ENCODE measurements at regions not wholly inside any gene's neighbourhood (a gene's known extent, or its start where the extent isn't known, plus 50 kb on each side); places are given as distances from the start of the nearest gene placed in this dataset.
"Not testable (repeated sequence)": the region's sequence is repeated elsewhere in the genome, so short reads cannot be mapped to it uniquely, and the experiment has no call there.

- DNase-seq (ENCODE audit: low spot score): no peak
These were observed 633.1 kb downstream of the MATN1 start for GRCh38 chr1:30090162-30090820.

DNA sequence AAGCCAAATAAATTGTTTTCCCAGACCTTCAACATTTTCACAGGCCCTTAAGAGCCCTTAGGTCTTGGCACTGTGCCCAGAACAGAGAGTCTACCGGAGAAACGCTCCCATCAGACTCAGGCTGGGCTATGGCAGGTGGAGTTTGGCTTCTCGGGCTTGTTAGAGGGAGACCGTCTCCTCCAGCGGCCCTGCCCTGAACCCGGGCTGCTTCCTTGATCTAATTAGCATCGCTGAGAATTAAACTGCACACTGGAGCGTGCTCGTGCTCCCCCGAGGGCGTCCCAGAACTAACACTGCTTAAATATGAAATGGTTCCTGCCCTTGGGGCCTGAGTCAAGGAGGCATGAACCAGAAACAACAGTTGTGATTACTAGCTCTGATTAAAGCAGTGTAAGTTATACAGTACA is 634.4 kb downstream of the MATN1 start:
- DNase-seq (ENCODE audit: low spot score): no peak

GRCh38 chr1:30088594-30088993 is 634.8 kb downstream of the MATN1 start:
- DNase-seq (ENCODE audit: low spot score): no peak

DNA sequence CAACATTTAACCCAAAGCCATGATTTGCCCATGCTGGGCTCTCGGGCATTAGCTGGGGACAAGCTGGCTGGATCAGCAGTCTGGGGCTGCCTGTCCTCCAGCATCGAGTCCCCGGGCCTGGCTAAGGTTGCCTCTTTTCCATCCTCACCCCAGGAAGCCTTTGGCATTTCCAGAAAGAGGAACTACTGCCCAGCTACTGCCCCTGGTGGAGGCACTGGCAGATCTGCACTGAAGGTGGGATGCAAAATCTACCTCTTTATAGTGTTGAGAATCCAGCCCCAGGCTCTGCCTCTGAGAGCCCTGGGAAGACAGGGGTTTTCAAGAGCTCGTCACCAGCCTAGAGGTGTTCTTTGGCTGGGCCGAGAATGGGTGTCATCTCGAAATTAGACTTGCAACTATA is 635.9 kb downstream of the MATN1 start:
- DNase-seq (ENCODE audit: low spot score): peak; percentile 33

DNA sequence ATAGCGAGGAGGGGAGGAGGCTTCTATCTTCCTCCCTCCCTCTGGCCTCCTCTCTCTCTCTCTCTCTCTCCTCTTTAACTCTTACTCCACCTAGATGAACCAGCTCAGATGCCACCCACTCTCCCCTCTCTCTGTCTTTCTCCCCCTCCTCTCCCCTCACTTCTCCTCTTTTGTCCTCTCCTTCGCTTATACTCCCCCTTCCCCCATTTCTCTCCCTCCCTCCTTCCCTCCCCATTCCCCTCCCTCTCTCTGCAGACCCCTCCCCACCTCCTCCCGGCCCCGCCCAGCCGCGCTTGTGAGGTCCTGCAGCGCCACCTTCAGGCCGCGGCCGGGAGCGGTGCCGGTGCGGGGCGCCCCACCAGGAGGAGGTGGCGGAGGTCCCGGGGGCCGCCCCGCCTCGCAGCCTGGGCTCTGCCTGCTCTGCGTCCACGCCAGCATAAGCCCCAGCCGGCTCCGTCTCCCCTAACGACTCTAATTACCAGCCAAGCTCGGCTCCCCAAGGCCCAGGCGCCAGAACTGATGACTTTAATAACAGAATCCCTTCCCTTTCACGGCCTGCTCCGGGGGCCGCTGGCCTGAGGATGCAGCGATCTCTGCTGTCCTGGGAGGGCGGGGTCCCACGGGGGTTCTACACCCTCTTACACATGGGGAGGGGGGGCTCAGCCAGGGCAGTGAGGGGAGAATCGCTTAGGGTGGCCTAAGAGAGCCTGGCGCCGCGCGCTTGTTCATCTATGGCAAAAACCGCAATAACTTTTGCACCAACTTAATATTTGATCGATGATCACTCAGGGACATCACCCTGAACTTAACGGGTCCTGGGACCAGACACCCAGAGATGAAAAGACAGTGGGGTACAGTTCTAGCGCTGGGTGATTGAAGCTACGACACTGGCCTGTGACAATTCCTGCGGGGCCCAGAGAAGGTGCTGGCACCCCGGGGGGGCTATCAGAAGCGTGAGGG is 637.3 kb downstream of the MATN1 start:
- no peak for DNase-seq (ENCODE audit: low spot score)

DNA sequence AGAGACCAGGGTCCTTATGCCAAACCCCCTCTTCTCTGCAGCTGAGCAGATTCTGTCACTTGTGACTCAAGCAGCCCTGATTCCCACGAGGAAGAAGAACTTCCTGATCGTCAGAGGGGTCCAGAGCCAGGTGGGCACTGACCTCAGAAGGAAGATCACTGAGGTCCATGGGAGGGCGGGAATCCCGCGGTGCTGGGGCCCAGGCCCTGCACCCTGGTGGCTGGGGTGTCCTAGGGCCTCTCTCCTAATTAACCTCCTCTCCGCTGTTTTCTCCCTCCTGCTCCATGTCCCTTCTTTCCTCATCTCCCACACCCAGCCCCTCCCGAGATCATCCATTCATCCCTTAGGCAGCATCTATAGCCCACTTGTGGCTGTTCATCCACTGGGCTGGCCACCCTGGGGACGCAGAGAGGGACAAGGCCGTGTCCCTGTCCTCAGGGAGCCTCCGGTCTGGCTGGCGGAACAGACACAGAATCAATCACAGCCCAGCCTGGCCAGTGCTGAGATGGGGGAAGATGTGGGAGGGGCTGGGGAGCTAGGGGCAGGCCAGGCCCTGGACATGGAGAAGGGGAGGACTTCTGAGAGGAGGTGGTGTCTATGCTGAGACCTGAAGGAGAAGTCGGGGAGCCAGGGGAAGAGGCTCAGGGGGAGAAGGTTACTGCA is 638.3 kb downstream of the MATN1 start:
- no peak for DNase-seq (ENCODE audit: low spot score)

GRCh38 chr1:30083800-30084464 is 639.5 kb downstream of the MATN1 start:
- peak; percentile 33 for DNase-seq (ENCODE audit: low spot score)

GRCh38 chr1:30081379-30082102 is 641.8 kb downstream of the MATN1 start:
- no peak for DNase-seq (ENCODE audit: low spot score)

DNA sequence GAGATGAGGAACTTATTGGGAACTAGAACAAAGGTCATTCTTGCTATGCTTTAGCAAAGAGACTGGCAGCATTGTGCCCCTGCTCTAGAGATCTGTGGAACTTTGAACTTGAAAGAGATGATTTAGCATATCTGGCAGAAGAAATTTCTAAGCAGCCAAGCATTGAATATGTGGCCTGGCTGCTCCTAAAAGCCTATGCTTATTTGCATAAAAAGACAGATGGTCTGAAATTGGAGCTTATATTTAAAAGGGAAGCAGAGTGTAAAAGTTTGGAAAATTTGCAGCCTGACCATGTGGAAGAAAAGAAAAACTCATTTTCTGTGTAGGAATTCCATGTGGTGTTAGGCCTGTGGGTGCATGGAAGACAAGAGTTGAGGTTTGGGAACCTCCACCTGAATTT is 647.5 kb downstream of the MATN1 start:
- DNase-seq (ENCODE audit: low spot score): not testable (repeated sequence)

DNA sequence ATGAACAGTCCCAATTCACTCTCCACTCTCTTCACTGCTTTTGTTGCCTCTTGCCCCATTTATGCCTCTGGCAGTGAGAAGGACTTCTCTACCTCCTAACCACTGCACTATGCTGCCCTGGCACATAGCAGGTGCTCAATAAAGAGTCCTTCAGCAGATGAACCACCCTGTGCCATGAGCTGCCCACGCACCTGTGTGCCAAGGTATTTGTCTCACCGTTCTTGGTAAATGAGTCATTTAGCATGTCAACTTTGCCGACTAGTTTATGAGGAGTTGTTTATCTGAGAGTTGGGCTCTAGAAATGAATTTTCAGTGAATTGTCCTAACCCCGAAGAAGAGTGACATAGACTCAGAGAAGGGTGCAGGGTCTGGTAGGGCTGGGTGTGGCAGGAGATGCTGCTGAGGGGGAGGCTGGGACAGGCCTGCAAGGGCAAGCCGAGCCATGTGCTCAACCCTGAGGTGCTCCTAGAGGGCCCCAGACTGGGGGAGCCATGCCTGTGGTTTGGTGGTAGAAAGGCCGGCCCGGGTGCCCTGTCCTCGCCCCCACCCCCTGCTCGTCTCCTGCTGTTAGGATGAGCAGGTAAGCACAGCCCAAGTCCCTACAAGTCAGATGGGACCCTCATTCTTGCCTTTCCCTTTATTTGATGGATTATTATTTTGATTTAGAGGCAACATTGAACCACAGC is 654.5 kb downstream of the MATN1 start:
- peak; percentile 34 for DNase-seq (ENCODE audit: low spot score)

GRCh38 chr1:30064547-30064946 is 658.8 kb downstream of the MATN1 start:
- DNase-seq (ENCODE audit: low spot score): no peak

GRCh38 chr1:30063621-30064280 is 659.6 kb downstream of the MATN1 start:
- DNase-seq (ENCODE audit: low spot score): no peak

- DNase-seq (ENCODE audit: low spot score): no peak
These were observed 661.8 kb downstream of the MATN1 start for GRCh38 chr1:30061292-30062220.

- DNase-seq (ENCODE audit: low spot score): no peak
These were observed 662.6 kb downstream of the MATN1 start for GRCh38 chr1:30060738-30061137.

- peak; percentile 27 for DNase-seq (ENCODE audit: low spot score)
These were observed 664.4 kb downstream of the MATN1 start for GRCh38 chr1:30058970-30059369.

- no peak for DNase-seq (ENCODE audit: low spot score)
These were observed 669.3 kb downstream of the MATN1 start for GRCh38 chr1:30054126-30054525.

DNA sequence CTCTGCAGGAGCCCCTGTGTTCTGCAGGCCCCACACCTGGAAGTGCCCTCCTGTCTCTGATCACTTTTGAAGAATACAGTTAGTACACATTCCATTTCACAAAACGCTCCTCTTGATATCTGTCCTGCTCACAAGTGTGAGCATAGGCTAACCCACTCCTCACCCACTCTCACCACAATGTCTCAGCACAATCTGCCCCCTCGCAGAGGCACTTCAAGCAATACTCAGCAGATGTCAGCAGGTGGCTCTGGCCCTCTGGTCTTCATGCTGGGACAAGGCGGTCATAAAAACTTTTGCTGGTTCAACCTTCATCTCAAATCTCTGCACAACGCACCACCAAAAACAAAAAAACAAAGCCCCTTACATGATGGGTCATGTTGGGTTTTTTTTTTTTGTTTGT is 671.2 kb downstream of the MATN1 start:
- DNase-seq (ENCODE audit: low spot score): no peak

- DNase-seq (ENCODE audit: low spot score): no peak
These were observed 671.6 kb downstream of the MATN1 start for GRCh38 chr1:30051777-30052176.

DNA sequence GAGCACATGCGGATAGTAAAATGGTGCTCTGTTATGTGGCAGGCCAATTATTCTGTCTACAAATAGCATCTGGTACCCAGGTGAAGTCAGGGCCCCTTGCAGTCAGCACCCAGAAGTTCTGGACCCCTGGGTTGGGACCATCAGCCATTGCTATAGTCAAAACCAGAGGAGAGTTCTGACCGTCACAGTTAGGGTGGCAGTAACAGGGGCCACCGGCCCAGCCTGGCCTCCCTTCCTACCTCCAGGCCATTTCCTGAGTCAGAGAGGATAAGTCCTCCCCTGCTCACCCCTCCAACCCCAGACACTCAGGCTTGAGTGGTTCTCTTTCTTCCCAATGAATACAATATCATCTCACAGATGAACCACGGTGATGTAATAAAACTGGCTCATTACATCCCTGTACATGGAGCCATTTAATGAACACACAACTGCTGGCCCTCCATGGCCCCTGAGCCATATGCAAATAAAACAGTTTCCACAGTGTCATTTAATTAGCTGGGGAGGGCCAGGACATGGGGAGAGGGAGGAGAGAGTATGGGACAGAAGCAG is 673.6 kb downstream of the MATN1 start:
- DNase-seq (ENCODE audit: low spot score): no peak

Measured in SW480 (cell line).